ENCODE measurements at regions not wholly inside any gene's neighbourhood (a gene's known extent, or its start where the extent isn't known, plus 50 kb on each side); places are given as distances from the start of the nearest gene placed in this dataset.

DNA sequence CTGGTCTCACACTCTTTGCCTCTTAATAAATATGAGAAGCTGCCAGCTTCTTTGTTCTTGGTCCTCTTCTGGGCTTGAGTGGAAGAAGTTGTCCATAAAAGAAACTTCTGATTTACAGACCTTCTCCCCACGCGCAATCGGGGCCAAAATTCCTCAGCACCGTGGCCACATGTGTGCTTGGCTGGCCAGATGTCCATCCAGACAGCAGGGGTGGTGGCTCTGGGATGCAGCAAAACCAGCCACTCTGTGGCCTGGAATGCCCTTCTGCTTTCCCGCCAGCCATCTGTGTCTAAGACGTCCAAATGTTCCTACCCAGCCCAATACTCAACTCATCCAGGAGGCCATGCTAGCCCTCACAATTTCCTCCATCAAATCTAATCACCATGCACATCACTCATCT is 250.8 kb downstream of the EN1 start:
- H3K4me3 ChIP-seq (ENCODE audit: control insufficient read depth, low read depth, low read length): no peak overlapping the region
- DNase-seq (ENCODE audit: low read depth): no peak
- TF ChIP-seq, protein P1, sequence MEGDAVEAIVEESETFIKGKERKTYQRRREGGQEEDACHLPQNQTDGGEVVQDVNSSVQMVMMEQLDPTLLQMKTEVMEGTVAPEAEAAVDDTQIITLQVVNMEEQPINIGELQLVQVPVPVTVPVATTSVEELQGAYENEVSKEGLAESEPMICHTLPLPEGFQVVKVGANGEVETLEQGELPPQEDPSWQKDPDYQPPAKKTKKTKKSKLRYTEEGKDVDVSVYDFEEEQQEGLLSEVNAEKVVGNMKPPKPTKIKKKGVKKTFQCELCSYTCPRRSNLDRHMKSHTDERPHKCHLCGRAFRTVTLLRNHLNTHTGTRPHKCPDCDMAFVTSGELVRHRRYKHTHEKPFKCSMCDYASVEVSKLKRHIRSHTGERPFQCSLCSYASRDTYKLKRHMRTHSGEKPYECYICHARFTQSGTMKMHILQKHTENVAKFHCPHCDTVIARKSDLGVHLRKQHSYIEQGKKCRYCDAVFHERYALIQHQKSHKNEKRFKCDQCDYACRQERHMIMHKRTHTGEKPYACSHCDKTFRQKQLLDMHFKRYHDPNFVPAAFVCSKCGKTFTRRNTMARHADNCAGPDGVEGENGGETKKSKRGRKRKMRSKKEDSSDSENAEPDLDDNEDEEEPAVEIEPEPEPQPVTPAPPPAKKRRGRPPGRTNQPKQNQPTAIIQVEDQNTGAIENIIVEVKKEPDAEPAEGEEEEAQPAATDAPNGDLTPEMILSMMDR (IDR thresholded peaks at IDR 0.05; ENCODE audit: control insufficient read depth, insufficient read depth, low read depth, low read length, missing control alignments): no peak

DNA sequence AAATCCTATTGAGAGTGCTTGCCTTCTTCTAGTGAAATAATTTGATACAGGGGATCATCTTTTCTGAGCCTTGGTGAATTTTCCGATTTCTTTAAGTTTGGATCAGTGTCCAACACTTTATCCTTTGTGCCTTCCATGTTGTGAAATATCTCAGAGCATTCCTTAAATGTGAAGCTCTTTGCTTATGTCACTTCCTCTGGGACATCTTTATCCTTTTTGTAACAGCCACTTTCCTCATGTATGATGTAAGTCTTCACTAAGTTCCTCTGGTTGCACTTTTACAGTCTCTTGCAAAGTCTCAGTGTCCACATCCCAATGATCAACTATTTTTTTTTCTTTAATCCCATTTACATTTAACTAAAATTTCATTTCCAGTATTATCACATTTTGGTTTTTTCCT is 254.2 kb downstream of the EN1 start:
- H3K4me3 ChIP-seq (ENCODE audit: control insufficient read depth, low read depth, low read length): no peak overlapping the region
- TF ChIP-seq, protein P1 (IDR thresholded peaks at IDR 0.05; ENCODE audit: control insufficient read depth, insufficient read depth, low read depth, low read length, missing control alignments): no peak
- no peak for DNase-seq (ENCODE audit: low read depth)

DNA sequence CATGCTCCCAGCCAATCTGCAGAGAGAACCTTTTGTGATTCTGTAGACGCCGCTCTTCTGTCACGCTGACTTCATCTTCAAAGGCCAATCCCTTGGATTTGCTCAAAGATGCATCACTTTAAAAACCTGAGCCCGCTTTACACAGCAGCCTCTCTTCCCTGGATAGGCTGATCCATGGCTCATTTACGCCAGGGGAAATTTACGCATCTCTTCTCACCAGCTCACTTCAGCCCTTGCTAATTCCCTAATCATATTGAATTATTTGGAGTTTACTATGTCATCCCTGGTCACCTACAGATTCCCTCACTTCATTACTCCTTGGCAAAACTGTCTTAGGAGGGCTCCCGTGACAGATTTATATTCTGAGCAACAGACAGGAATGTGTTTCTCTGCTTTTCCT is 256.2 kb downstream of the EN1 start:
- DNase-seq (ENCODE audit: low read depth): no peak
- TF ChIP-seq, protein P1 (IDR thresholded peaks at IDR 0.05; ENCODE audit: control insufficient read depth, insufficient read depth, low read depth, low read length, missing control alignments): no peak
- H3K4me3 ChIP-seq (ENCODE audit: control insufficient read depth, low read depth, low read length): no peak overlapping the region

DNA sequence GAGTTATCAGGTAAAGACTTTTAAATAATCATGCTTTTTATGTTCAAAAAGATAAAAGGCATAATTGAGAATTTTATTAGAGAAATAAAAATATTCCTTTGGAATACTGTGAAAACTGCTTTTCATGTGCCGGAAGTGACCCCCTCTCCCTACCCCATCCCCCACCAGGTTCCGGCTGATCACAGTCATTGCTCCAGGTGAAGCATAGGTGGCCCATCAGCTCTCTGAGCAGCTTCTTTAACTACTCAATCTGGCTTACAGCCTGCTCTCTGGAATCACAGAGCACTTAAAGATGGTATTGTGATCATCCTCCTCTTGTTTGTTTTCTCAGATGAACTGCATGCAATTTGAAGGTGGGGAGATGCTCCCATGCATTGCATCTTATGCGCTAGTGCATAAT is 257.7 kb downstream of the EN1 start:
- H3K4me3 ChIP-seq (ENCODE audit: control insufficient read depth, low read depth, low read length): no peak overlapping the region
- no peak for DNase-seq (ENCODE audit: low read depth)
- TF ChIP-seq, protein P1 (IDR thresholded peaks at IDR 0.05; ENCODE audit: control insufficient read depth, insufficient read depth, low read depth, low read length, missing control alignments): no peak

DNA sequence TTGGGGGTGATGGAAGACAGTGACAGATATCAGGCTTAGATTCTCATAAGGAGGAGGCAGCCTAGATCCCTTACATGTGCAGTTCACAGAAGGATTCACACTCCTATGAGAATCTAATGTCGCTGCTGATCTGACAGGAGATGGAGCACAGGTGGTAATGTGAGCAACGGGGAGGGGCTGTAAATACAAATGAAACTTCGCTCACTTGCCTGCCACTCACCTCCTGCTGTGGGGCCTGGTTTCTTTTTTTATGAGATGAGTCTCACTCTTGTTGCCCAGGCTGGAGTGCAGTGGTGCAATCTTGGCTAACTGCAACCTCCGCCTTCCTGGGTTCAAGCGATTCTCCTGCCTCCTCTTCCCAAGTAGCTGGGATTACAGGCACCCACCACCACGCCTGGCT is 258.6 kb downstream of the EN1 start:
- TF ChIP-seq, protein P1 (IDR thresholded peaks at IDR 0.05; ENCODE audit: control insufficient read depth, insufficient read depth, low read depth, low read length, missing control alignments): no peak
- no peak for DNase-seq (ENCODE audit: low read depth)
- no peak overlapping the region for H3K4me3 ChIP-seq (ENCODE audit: control insufficient read depth, low read depth, low read length)

DNA sequence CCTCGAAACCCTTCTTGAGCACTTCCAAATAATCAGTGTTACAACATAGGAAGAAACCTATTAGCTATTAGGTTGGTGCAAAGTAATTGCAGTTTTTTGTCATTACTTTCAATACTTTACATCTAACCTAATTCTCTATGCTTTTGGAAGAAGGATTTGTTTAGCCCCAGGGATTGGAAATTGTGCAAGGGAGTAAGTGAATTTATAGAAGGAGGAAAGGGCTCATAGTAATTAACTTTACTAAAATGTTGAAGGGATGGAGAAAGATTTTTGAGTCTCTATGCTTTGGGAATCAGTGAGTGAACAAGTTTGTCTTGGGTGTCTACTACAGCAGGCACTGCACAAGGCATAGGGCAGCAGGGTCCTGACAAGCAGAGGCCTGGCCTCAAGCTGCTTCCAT is 261.1 kb downstream of the EN1 start:
- TF ChIP-seq, protein P1 (IDR thresholded peaks at IDR 0.05; ENCODE audit: control insufficient read depth, insufficient read depth, low read depth, low read length, missing control alignments): no peak
- no peak for DNase-seq (ENCODE audit: low read depth)
- H3K4me3 ChIP-seq (ENCODE audit: control insufficient read depth, low read depth, low read length): no peak overlapping the region

DNA sequence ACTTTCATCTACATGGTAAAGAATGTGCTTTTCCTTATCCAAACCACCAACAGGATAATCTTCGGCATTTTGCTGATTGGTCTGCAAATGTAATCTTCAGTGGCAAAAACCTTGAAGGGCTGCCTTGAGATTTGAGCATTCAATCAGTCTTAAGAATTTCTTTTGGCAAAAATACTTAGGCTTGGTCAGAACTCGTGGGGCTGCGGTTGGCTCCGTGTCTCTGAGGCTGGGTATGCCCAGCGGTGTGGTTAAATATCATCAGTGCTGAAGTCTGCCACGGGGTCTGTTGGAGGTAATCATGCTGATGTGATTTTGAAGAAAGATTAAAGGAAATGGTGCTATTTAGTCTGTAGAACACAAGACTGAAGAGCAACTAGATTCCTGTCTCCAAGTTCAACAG is 262.6 kb downstream of the EN1 start:
- no peak overlapping the region for H3K4me3 ChIP-seq (ENCODE audit: control insufficient read depth, low read depth, low read length)
- TF ChIP-seq, protein P1 (IDR thresholded peaks at IDR 0.05; ENCODE audit: control insufficient read depth, insufficient read depth, low read depth, low read length, missing control alignments): no peak
- DNase-seq (ENCODE audit: low read depth): no peak

All from AG09309 (cell line).